HCT116 (cell line): ENCODE measurements at regions not wholly inside any gene's neighbourhood (a gene's known extent, or its start where the extent isn't known, plus 50 kb on each side); places are given as distances from the start of the nearest gene placed in this dataset.

Experiments
- ATAC-seq: fragments of 200-7000 bp; cut with Tn5 transposase; 2 replicates; pipeline ENCODE4 v1.9.1; 2020; ENCODE audit warnings: mild to moderate bottlenecking, moderate library complexity
- BruUV-seq: library from RNA; stranded (reverse); fragments of 400-500 nt; replicated peaks from 2 replicates; lab custom pipeline; 2021; lab: Mats Ljungman, UMichigan
- CTCF ChIA-PET: fragments of 300-600 bp; sonication (Branson Sonifier 250); formaldehyde crosslinking; loops from one replicate; lab custom pipeline; 2021; ENCODE audit warnings: antibody characterized with exemption; lab: Charles Lee
- POLR2A ChIA-PET: fragments of 300-600, 350-600 bp; sonication (Branson Sonifier 250); formaldehyde crosslinking; loops from one replicate; lab custom pipeline; 2021; ENCODE audit warnings: antibody characterized with exemption; lab: Charles Lee
- RAD21 ChIA-PET, 2 experiments: fragments of 300-600 bp; sonication (Branson Sonifier 250); formaldehyde crosslinking; loops; one replicate each; lab custom pipeline; 2023; ENCODE audit warnings: low total read pairs in 2 of 2; ENCODE audit not compliant: uncharacterized antibody in 2 of 2, unreplicated experiment in 2 of 2, low non-redundant PET in 1 of 2; lab: Charles Lee
- DNase-seq: peaks from one replicate; pipeline ENCODE4 v3.0.0-alpha.2; 2010; ENCODE audit warnings: low read depth, low spot score
- H2AFZ ChIP-seq: fragments of 200-600 bp; shearing (Covaris generic), sonication (generic); 2 replicates; pipeline ENCODE4 v1.6.1; 2017; ENCODE audit warnings: low read depth, mixed run types, mixed read lengths, antibody characterized with exemption, low read length; ENCODE audit not compliant: poor library complexity, severe bottlenecking
- H3K27ac ChIP-seq: 2 replicates; pipeline ENCODE4 v1.5.1; 2012; ENCODE audit warnings: low read depth, low read length
- H3K27me3 ChIP-seq: fragments of 200-600 bp; sonication (generic); 2 replicates; pipeline ENCODE4 v1.6.1; 2016; ENCODE audit warnings: mixed run types, low read length, mixed read lengths; ENCODE audit not compliant: insufficient read depth
- H3K36me3 ChIP-seq, 2 experiments: fragments of 200-500 bp in 1 of 2; fragments of 200-600 bp in 1 of 2; sonication (Bioruptor generic) in 1 of 2; sonication (generic) in 1 of 2; 2 replicates each; pipeline versions ENCODE4 v1.5.1 to v1.6.1; 2014 to 2016; ENCODE audit warnings: low read length in 2 of 2, inconsistent platforms in 1 of 2, mixed read lengths in 1 of 2, mixed run types in 1 of 2; ENCODE audit not compliant: insufficient read depth in 2 of 2, control insufficient read depth in 1 of 2
- H3K4me1 ChIP-seq, 2 experiments: fragments of 200-600 bp in 1 of 2; sonication (generic) in 1 of 2; 2 replicates each; pipeline versions ENCODE4 v1.5.1 to v1.6.1; 2012 to 2017; ENCODE audit warnings: low read length in 2 of 2, inconsistent platforms in 1 of 2, mild to moderate bottlenecking in 1 of 2, mixed read lengths in 1 of 2, mixed run types in 1 of 2, moderate library complexity in 1 of 2; ENCODE audit not compliant: insufficient read depth in 2 of 2, control insufficient read depth in 1 of 2
- H3K4me2 ChIP-seq: fragments of 200-600 bp; sonication (generic); 2 replicates; pipeline ENCODE4 v1.6.1; 2017; ENCODE audit warnings: mixed run types, low read length, mixed read lengths
- H3K4me3 ChIP-seq, 2 experiments: fragments of 200-600 bp in 1 of 2; sonication (generic) in 1 of 2; replicated peaks in 1 of 2; 2 replicates each; pipeline ENCODE4 v1.5.1; 2011 to 2016; ENCODE audit warnings: low read length in 2 of 2, control low read depth in 1 of 2, low read depth in 1 of 2, mild to moderate bottlenecking in 1 of 2, mixed read lengths in 1 of 2, mixed run types in 1 of 2
- H3K79me2 ChIP-seq: fragments of 200-600 bp; sonication (generic); 2 replicates; pipeline ENCODE4 v1.6.1; 2017; ENCODE audit warnings: mild to moderate bottlenecking, mixed run types, low read length, moderate library complexity, mixed read lengths; ENCODE audit not compliant: insufficient read depth
- H3K9ac ChIP-seq: fragments of 200-600 bp; sonication (generic); 2 replicates; pipeline ENCODE4 v1.6.1; 2016; ENCODE audit warnings: low read length, mixed read lengths
- H3K9me2 ChIP-seq: fragments of 200-600 bp; sonication (generic), shearing (Covaris generic); 2 replicates; pipeline ENCODE4 v1.6.1; 2017; ENCODE audit warnings: mixed run types, mild to moderate bottlenecking, moderate library complexity; ENCODE audit not compliant: insufficient read depth
- H3K9me3 ChIP-seq, 2 experiments: fragments of 200-500 bp in 1 of 2; fragments of 200-600 bp in 1 of 2; sonication (Bioruptor generic) in 1 of 2; sonication (generic) in 1 of 2; 2 replicates each; pipeline ENCODE4 v1.6.1; 2014 to 2017; ENCODE audit warnings: low read length in 2 of 2, mixed read lengths in 2 of 2, inconsistent platforms in 1 of 2, low read depth in 1 of 2, mild to moderate bottlenecking in 1 of 2, mixed run types in 1 of 2, moderate library complexity in 1 of 2; ENCODE audit not compliant: control insufficient read depth in 1 of 2, insufficient read depth in 1 of 2
- H4K20me1 ChIP-seq: fragments of 200-600 bp; sonication (generic), shearing (Covaris generic); 2 replicates; pipeline ENCODE4 v1.6.1; 2017; ENCODE audit warnings: mixed run types, mild to moderate bottlenecking, moderate library complexity; ENCODE audit not compliant: insufficient read depth
- ATF3 ChIP-seq: IDR thresholded peaks from 2 replicates; pipeline ENCODE4 v1.6.1; 2012
- CBX3 ChIP-seq: IDR thresholded peaks from 2 replicates; pipeline ENCODE4 v1.6.1; 2012; ENCODE audit warnings: low read depth
- CEBPB ChIP-seq: IDR thresholded peaks from 2 replicates; pipeline ENCODE4 v1.6.1; 2012; ENCODE audit warnings: low read depth
- EGR1 ChIP-seq: IDR thresholded peaks from 2 replicates; pipeline ENCODE4 v1.6.1; 2012; ENCODE audit warnings: low read depth
- EZH2 ChIP-seq: fragments of 200-600 bp; sonication (generic); IDR thresholded peaks from 2 replicates; pipeline ENCODE4 v1.6.1; 2017; ENCODE audit warnings: antibody characterized with exemption, mixed run types
- FOSL1 ChIP-seq: IDR thresholded peaks from 2 replicates; pipeline ENCODE4 v1.6.1; 2012; ENCODE audit warnings: low read depth
- JUND ChIP-seq: IDR thresholded peaks from 2 replicates; pipeline ENCODE4 v1.6.1; 2012
- POLR2A ChIP-seq: IDR thresholded peaks from 2 replicates; pipeline ENCODE4 v1.7.0; 2011; ENCODE audit warnings: borderline replicate concordance; ENCODE audit not compliant: insufficient read depth, insufficient read length; ENCODE audit errors: extremely low read depth
- POLR2AphosphoS5 ChIP-seq: IDR thresholded peaks from 2 replicates; pipeline ENCODE4 v1.6.1; 2011; ENCODE audit warnings: mild to moderate bottlenecking, low read depth, low read length, moderate library complexity
- REST ChIP-seq: IDR thresholded peaks from 2 replicates; pipeline ENCODE4 v1.6.1; 2012; ENCODE audit warnings: low read depth
- SP1 ChIP-seq: IDR thresholded peaks from 2 replicates; pipeline ENCODE4 v1.6.1; 2012; ENCODE audit warnings: low read depth
- ZFX ChIP-seq: fragments of 450-650 bp; IDR thresholded peaks from 2 replicates; pipeline ENCODE4 v1.6.1; 2017
- intact Hi-C: fragments of 100-400 bp; cut with micrococcal nuclease; formaldehyde crosslinking; loops from 2 replicates; pipeline ENCODE4 v1.10.0; 2022
- TF ChIP-seq, protein P1 (sequence below): IDR thresholded peaks from 2 replicates; pipeline ENCODE4 v1.6.1; 2011; ENCODE audit warnings: mild to moderate bottlenecking, low read length, moderate library complexity; ENCODE audit not compliant: insufficient replicate concordance; ENCODE audit errors: extremely low read depth
- TF ChIP-seq, protein P2 (sequence below): IDR thresholded peaks from 2 replicates; pipeline ENCODE4 v1.6.1; 2012
- TF ChIP-seq, protein P3 (sequence below), 3 experiments: fragments of 200-600 bp in 1 of 3; sonication (generic) in 1 of 3; IDR thresholded peaks in 2 of 3; conservative IDR thresholded peaks in 1 of 3; 2 replicates each; pipeline ENCODE4 v1.5.1; 2012 to 2017; ENCODE audit warnings: low read depth in 2 of 3, low read length in 2 of 3, antibody characterized with exemption in 1 of 3, borderline replicate concordance in 1 of 3, control low read depth in 1 of 3, mild to moderate bottlenecking in 1 of 3, mixed read lengths in 1 of 3, mixed run types in 1 of 3, moderate library complexity in 1 of 3; ENCODE audit not compliant: insufficient read depth in 1 of 3

GRCh38 chr21:15514073-15514946, 215.5 kb upstream of the USP25 start:
- Histone ChIP-seq H2AFZ (no peak overlapping the region), H3K4me1 (no peaks in the 10 kb centered on the region), H3K36me3 (no peaks in the 10 kb centered on the region), H3K27ac (no peak overlapping the region), H3K79me2 (no peaks in the 10 kb centered on the region), H3K9me2 (no peaks in the 10 kb centered on the region), H3K4me3 (no peak overlapping the region), H3K27me3 (no peaks in the 10 kb centered on the region), H4K20me1 (no peaks in the 10 kb centered on the region), H3K4me2 (no peak overlapping the region), H3K9me3 (no peaks in the 10 kb centered on the region), H3K9ac (no peak overlapping the region)
- ChIA-PET RAD21 (no interaction called here), CTCF (no interaction called here), POLR2A (no interaction called here)
- no peak for DNase-seq
- intact Hi-C loops, result no loop called here
- no peak for TF ChIP-seq REST
- TF ChIP-seq POLR2AphosphoS5, result no peak
- no peak for TF ChIP-seq SP1
- no peak for TF ChIP-seq EGR1
- TF ChIP-seq FOSL1, result no peak
- no peak for TF ChIP-seq ZFX
- no peak for TF ChIP-seq CBX3
- TF ChIP-seq ATF3, result no peak
- TF ChIP-seq, protein P1, sequence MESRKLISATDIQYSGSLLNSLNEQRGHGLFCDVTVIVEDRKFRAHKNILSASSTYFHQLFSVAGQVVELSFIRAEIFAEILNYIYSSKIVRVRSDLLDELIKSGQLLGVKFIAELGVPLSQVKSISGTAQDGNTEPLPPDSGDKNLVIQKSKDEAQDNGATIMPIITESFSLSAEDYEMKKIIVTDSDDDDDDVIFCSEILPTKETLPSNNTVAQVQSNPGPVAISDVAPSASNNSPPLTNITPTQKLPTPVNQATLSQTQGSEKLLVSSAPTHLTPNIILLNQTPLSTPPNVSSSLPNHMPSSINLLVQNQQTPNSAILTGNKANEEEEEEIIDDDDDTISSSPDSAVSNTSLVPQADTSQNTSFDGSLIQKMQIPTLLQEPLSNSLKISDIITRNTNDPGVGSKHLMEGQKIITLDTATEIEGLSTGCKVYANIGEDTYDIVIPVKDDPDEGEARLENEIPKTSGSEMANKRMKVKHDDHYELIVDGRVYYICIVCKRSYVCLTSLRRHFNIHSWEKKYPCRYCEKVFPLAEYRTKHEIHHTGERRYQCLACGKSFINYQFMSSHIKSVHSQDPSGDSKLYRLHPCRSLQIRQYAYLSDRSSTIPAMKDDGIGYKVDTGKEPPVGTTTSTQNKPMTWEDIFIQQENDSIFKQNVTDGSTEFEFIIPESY, result no peak
- TF ChIP-seq POLR2A, result no peak
- TF ChIP-seq, protein P2, sequence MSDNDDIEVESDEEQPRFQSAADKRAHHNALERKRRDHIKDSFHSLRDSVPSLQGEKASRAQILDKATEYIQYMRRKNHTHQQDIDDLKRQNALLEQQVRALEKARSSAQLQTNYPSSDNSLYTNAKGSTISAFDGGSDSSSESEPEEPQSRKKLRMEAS, result no peak
- no peak for TF ChIP-seq CEBPB
- TF ChIP-seq JUND, result no peak
- TF ChIP-seq, protein P3, sequence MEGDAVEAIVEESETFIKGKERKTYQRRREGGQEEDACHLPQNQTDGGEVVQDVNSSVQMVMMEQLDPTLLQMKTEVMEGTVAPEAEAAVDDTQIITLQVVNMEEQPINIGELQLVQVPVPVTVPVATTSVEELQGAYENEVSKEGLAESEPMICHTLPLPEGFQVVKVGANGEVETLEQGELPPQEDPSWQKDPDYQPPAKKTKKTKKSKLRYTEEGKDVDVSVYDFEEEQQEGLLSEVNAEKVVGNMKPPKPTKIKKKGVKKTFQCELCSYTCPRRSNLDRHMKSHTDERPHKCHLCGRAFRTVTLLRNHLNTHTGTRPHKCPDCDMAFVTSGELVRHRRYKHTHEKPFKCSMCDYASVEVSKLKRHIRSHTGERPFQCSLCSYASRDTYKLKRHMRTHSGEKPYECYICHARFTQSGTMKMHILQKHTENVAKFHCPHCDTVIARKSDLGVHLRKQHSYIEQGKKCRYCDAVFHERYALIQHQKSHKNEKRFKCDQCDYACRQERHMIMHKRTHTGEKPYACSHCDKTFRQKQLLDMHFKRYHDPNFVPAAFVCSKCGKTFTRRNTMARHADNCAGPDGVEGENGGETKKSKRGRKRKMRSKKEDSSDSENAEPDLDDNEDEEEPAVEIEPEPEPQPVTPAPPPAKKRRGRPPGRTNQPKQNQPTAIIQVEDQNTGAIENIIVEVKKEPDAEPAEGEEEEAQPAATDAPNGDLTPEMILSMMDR (IDR thresholded peaks at IDR 0.05 in 2 of 3, conservative IDR thresholded peaks at IDR 0.05 in 1 of 3; ENCODE audit: borderline replicate concordance in 1 of 3, insufficient read depth in 1 of 3, low read depth in 2 of 3, low read length in 2 of 3), result no peak
- no peak for TF ChIP-seq EZH2
- BruUV-seq, result no TSS peak
- no peak for ATAC-seq
